HG02588 (cell line): ENCODE measurements at regions not wholly inside any gene's neighbourhood (a gene's known extent, or its start where the extent isn't known, plus 50 kb on each side); places are given as distances from the start of the nearest gene placed in this dataset.

Experiments
- ATAC-seq: cut with Tn5 transposase; IDR thresholded peaks from one replicate; pipeline ENCODE4 v1.9.1; 2021; ENCODE audit warnings: mild to moderate bottlenecking, moderate library complexity; ENCODE audit not compliant: unreplicated experiment

DNA sequence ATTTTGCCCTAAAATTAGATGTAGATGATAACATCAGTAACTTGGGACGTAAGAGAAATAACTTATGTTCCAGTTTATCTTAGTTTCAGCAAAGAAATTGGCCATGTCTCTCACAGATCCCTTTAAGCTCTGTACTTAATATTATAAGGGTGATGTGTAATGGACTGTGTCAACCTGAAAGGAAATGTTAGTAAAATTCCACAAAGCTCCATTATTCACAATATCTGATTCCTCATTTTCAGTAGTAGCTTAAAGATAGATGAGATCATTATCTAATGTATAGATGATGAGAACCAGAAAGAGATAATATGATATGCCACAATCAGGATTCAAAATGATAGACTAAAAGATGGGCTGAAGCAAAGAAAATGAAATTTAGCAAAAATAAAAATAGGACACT, 316.8 kb upstream of the CHRM2 start:
- no peak for ATAC-seq

GRCh38 chr7:136549756-136550155, 318.7 kb upstream of the CHRM2 start:
- ATAC-seq: no peak

- ATAC-seq: no peak
Measured at GRCh38 chr7:136533732-136534131, 334.7 kb upstream of the CHRM2 start.

GRCh38 chr7:136530831-136531230, 337.6 kb upstream of the CHRM2 start:
- ATAC-seq: no peak

DNA sequence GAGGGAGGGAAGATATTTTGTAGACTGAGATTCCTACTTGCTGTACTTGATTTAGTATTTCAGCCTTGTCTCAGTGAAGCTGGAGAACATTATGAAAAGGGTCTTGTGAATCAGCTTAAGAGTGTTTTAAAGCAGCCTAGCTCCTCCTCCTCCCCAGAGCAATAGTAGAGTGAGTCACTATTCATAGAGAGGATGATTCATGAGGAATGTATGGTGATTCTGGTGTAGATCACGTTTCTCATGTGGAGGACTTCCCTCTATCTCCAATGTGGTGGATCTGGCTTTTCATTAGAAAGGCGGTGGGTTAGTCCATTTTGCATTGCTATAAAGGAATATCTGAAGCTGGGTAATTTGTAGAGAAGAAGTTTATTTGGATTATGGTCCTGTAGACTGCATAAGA, 340.1 kb upstream of the CHRM2 start:
- no peak for ATAC-seq

- ATAC-seq: no peak
Measured at GRCh38 chr7:136527554-136527953, 340.9 kb upstream of the CHRM2 start.

GRCh38 chr7:136526408-136527105, 341.9 kb upstream of the CHRM2 start:
- no peak for ATAC-seq

DNA sequence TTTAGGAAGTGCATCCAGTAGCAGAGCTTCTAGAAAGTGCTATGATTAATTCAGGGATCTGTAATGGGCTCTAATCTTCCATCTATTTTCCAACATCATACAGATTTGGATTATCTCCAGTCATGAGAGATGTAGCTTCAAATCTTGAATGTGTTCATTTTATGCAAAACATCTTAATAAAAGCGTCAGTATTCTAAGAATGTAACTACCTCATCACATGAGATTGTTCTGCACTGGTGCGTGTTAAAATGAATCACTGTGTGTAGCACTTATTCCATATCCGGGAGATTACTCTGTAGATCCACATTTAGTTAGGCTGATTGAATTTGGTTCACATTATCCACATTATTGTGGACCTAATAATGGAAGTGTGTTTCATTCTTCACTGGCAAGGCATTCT, 344.9 kb upstream of the CHRM2 start:
- ATAC-seq: no peak

- no peak for ATAC-seq
Measured at GRCh38 chr7:136517971-136518370, 350.5 kb upstream of the CHRM2 start.

GRCh38 chr7:136514776-136515175, 353.7 kb upstream of the CHRM2 start:
- no peak for ATAC-seq

GRCh38 chr7:136513744-136514143, 354.7 kb upstream of the CHRM2 start:
- no peak for ATAC-seq

DNA sequence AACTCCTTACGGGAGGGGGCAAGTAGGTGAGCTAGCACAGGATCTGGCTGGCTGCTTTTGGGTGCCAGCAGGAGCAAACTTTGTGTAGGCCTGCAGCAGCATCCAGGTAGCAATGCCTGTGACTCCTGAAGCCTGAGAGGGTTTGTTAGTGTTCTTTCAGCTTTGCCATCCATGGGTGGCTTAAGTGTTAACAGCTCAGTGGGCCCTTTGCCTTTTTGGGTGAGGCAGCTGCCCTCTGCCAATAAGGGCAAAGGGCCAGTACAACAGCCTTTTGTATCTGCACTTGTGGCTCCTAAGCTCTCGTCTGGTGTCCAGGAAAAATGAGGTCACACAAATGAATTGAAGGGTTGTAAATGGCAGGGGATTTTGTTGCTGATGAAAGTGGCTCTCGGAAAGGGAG, 359.0 kb upstream of the CHRM2 start:
- no peak for ATAC-seq

- no peak for ATAC-seq
Measured at GRCh38 chr7:136502162-136502561, 366.3 kb upstream of the CHRM2 start.

- ATAC-seq: no peak
Measured at GRCh38 chr7:136501151-136501550, 367.3 kb upstream of the CHRM2 start.

GRCh38 chr7:136496551-136496950, 371.9 kb upstream of the CHRM2 start:
- no peak for ATAC-seq

GRCh38 chr7:136495081-136495480, 373.4 kb upstream of the CHRM2 start:
- no peak for ATAC-seq

DNA sequence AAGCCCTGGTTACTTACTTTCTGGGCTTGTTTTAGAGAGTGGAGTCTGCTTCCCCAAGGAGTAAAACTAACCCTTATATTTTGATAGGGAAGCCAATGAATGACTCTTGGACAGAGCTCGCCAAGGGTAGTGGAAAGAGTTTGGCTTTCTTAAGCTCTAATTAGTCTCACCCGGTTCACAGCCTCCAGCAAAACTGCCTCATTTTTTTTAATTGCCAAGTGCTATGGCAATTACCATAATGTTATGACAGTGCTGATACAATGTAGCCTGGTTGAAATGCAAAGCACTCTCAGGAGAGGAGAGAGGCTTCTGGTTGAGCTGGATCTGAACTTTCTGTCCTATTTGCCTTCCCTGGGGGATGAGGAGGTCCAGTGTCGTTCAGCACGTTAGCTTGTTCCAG, 376.1 kb upstream of the CHRM2 start:
- ATAC-seq: no peak

- no peak for ATAC-seq
Measured at GRCh38 chr7:136489808-136490207, 378.6 kb upstream of the CHRM2 start.

DNA sequence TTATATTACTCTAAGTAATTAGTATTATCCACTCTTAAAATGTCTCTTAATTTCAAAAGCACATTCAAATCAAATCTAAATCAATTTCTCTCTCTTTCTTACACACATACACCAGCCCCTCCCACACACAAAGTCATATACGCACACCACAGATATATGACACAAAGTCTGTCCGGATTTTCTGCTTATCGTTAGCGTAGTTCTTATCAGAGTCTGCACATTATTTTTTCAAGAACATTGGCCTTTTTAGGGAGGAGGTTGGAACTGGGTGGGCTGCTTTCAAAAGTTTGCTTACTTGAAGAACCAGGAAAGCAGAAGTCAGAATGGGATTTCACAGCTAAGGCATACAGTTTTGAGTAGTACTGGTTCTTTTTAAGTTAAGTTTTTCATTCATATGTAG, 387.6 kb upstream of the CHRM2 start:
- no peak for ATAC-seq

DNA sequence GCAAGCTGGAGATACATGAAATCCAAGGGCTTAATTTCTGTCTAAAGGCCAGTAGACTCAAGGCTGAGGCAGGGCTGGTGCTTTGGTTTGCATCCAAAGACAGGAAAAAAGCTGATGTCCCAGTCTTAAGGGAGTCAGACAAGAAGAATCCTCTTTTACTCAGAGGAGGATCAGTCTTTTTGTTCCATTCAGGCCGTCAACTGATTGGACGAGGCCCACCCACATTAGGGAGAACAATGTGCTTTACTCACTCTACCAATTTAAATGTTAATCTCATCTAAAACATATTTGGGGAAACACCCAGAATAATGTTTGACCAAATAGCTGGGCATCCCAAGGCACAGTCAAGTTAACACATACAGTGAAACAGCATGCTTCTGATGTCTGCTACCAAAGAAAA, 388.5 kb upstream of the CHRM2 start:
- ATAC-seq: no peak

DNA sequence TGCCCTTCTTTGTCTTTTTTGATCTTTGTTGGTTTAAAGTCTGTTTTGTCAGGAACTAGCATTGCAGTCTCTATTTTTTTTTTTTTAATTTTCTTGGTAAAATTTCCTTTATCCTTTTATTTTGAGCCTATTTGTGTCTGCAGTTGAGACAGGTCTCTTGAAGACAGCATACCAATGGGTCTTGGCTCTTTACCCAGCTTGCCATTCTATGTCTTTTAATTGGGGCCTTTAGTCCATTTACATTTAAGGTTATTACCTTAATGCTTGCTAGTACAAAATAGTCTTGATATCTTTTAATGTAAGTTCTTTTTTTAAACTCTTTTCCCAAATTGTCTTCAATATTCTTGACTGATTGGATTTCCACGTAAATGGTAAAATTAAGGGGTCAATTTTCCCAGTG, 398.3 kb upstream of the CHRM2 start:
- no peak for ATAC-seq

GRCh38 chr7:136452949-136453348, 415.5 kb upstream of the CHRM2 start:
- no peak for ATAC-seq

GRCh38 chr7:136446751-136447150, 421.7 kb upstream of the CHRM2 start:
- no peak for ATAC-seq
